A673 (cell line): ENCODE measurements at regions not wholly inside any gene's neighbourhood (a gene's known extent, or its start where the extent isn't known, plus 50 kb on each side); places are given as distances from the start of the nearest gene placed in this dataset.

Experiments used
- BruUV-seq: library from RNA; stranded (reverse); fragments of 400-500 nt; replicated peaks from 2 replicates; lab custom pipeline; 2021; lab: Mats Ljungman, UMichigan
- CTCF ChIA-PET: fragments of 300-600 bp; sonication (Branson Sonifier 250); formaldehyde crosslinking; loops from one replicate; lab custom pipeline; 2022; ENCODE audit warnings: antibody characterized with exemption; lab: Charles Lee
- POLR2A ChIA-PET: fragments of 300-600 bp; sonication (Branson Sonifier 250); formaldehyde crosslinking; loops from one replicate; lab custom pipeline; 2022; ENCODE audit warnings: antibody characterized with exemption; ENCODE audit not compliant: low non-redundant PET; lab: Charles Lee
- DNase-seq: peaks from one replicate; pipeline ENCODE4 v3.0.0-alpha.2; 2015; ENCODE audit warnings: low spot score
- H3K27ac ChIP-seq: fragments of 200-600 bp; sonication (generic); 2 replicates; pipeline ENCODE4 v1.5.1; 2016; ENCODE audit warnings: mixed run types, low read depth, mild to moderate bottlenecking, mixed read lengths, antibody characterized with exemption, low read length; ENCODE audit not compliant: poor library complexity, severe bottlenecking
- H3K27me3 ChIP-seq: fragments of 200-600 bp; sonication (generic); replicated peaks from 2 replicates; pipeline ENCODE4 v1.6.1; 2017; ENCODE audit warnings: mixed run types, low read depth, mild to moderate bottlenecking, mixed read lengths, antibody characterized with exemption, low read length; ENCODE audit not compliant: insufficient read depth, poor library complexity
- H3K36me3 ChIP-seq: fragments of 200-600 bp; sonication (generic); 2 replicates; pipeline ENCODE4 v1.6.1; 2016; ENCODE audit warnings: mixed run types, mild to moderate bottlenecking, mixed read lengths, antibody characterized with exemption, low read length; ENCODE audit not compliant: insufficient read depth, poor library complexity, severe bottlenecking
- H3K4me1 ChIP-seq: fragments of 200-600 bp; sonication (generic); 2 replicates; pipeline ENCODE4 v1.6.1; 2017; ENCODE audit warnings: mixed run types, mild to moderate bottlenecking, mixed read lengths, antibody characterized with exemption, low read length; ENCODE audit not compliant: insufficient read depth, poor library complexity, severe bottlenecking
- H3K4me3 ChIP-seq: fragments of 200-600 bp; sonication (generic); 2 replicates; pipeline ENCODE4 v1.5.1; 2016; ENCODE audit warnings: low read depth, mixed run types, mild to moderate bottlenecking, mixed read lengths, low read length; ENCODE audit not compliant: poor library complexity, severe bottlenecking
- H3K9me3 ChIP-seq: fragments of 200-600 bp; sonication (generic); 2 replicates; pipeline ENCODE4 v1.6.1; 2016; ENCODE audit warnings: mixed run types, low read depth, mild to moderate bottlenecking, mixed read lengths, antibody characterized with exemption, low read length; ENCODE audit not compliant: poor library complexity, severe bottlenecking
- CTCF ChIP-seq: fragments of 300-800, 200-600 bp; sonication (generic); conservative IDR thresholded peaks from 2 replicates; pipeline ENCODE4 v1.5.1; 2017; ENCODE audit warnings: low read depth, mild to moderate bottlenecking, antibody characterized with exemption, low read length, moderate library complexity, mixed read lengths
- EZH2 ChIP-seq: fragments of 200-600 bp; sonication (generic); IDR thresholded peaks from 2 replicates; pipeline ENCODE4 v1.6.1; 2017; ENCODE audit warnings: borderline replicate concordance, low read depth, mild to moderate bottlenecking, mixed read lengths, antibody characterized with exemption, low read length; ENCODE audit not compliant: poor library complexity, severe bottlenecking
- intact Hi-C: fragments of 100-400 bp; cut with micrococcal nuclease; formaldehyde crosslinking; loops from one replicate; pipeline ENCODE4 v1.10.0; 2022; ENCODE audit not compliant: unreplicated experiment

GRCh38 chr9:109972026-109972882 lies 192.3 kb downstream of the PALM2AKAP2 start:
- H3K4me3 ChIP-seq = no peak overlapping the region
- CTCF ChIA-PET = no interaction called here
- no TSS peak for BruUV-seq
- no peak for TF ChIP-seq EZH2
- no peak for TF ChIP-seq CTCF
- no peak for DNase-seq
- no peaks in the 10 kb centered on the region for H3K27me3 ChIP-seq
- no peaks in the 10 kb centered on the region for H3K36me3 ChIP-seq
- no peaks in the 10 kb centered on the region for H3K9me3 ChIP-seq
- POLR2A ChIA-PET = no interaction called here
- H3K4me1 ChIP-seq = no peaks in the 10 kb centered on the region
- intact Hi-C loops = no loop called here
- H3K27ac ChIP-seq = no peak overlapping the region

GRCh38 chr9:109973336-109973735 lies 193.3 kb downstream of the PALM2AKAP2 start:
- intact Hi-C loops = no loop called here
- Histone ChIP-seq H3K27me3 (no peaks in the 10 kb centered on the region), H3K4me1 (no peaks in the 10 kb centered on the region), H3K27ac (no peak overlapping the region), H3K9me3 (no peaks in the 10 kb centered on the region), H3K36me3 (no peaks in the 10 kb centered on the region), H3K4me3 (no peak overlapping the region)
- ChIA-PET CTCF (no interaction called here), POLR2A (no interaction called here)
- no TSS peak for BruUV-seq
- TF ChIP-seq EZH2 = no peak
- no peak for TF ChIP-seq CTCF
- DNase-seq = no peak

GRCh38 chr9:109974143-109974917 lies 194.3 kb downstream of the PALM2AKAP2 start:
- Histone ChIP-seq H3K9me3 (no peaks in the 10 kb centered on the region), H3K27me3 (no peaks in the 10 kb centered on the region), H3K27ac (no peak overlapping the region), H3K36me3 (no peaks in the 10 kb centered on the region), H3K4me1 (no peaks in the 10 kb centered on the region), H3K4me3 (no peak overlapping the region)
- CTCF ChIA-PET = no interaction called here
- DNase-seq = no peak
- BruUV-seq = no TSS peak
- TF ChIP-seq EZH2 = no peak
- TF ChIP-seq CTCF = no peak
- intact Hi-C loops = no loop called here
- POLR2A ChIA-PET = no interaction called here
